IMR-90 (cell line): ENCODE measurements at regions not wholly inside any gene's neighbourhood (a gene's known extent, or its start where the extent isn't known, plus 50 kb on each side); places are given as distances from the start of the nearest gene placed in this dataset.

Source experiments
- ATAC-seq: fragments of 200-7000 bp; cut with Tn5 transposase; 2 replicates; pipeline ENCODE4 v1.9.1; 2020; ENCODE audit warnings: low read depth, mild to moderate bottlenecking, moderate library complexity
- BruUV-seq: library from RNA; stranded (reverse); fragments of 400-500 nt; replicated peaks from 2 replicates; lab custom pipeline; 2021; lab: Mats Ljungman, UMichigan
- CTCF ChIA-PET: fragments of 300-600 bp; formaldehyde crosslinking; extraction: SDS; loops from one replicate; lab custom pipeline; 2021; ENCODE audit warnings: antibody characterized with exemption; lab: Yijun Ruan, JAX
- POLR2A ChIA-PET: fragments of 300-600 bp; sonication (Branson Sonifier 250); formaldehyde crosslinking; loops from one replicate; lab custom pipeline; 2022; ENCODE audit warnings: antibody characterized with exemption; ENCODE audit not compliant: unreplicated experiment; lab: Charles Lee
- DNase-seq: peaks from one replicate; pipeline ENCODE4 v3.0.0; 2013
- H2AFZ ChIP-seq: replicated peaks from 2 replicates; pipeline ENCODE3; 2013; ENCODE audit warnings: low read length, mild to moderate bottlenecking; ENCODE audit not compliant: poor library complexity
- H2AK5ac ChIP-seq: 2 replicates; pipeline ENCODE4 v1.6.1; 2013; ENCODE audit warnings: low read depth, low read length, inconsistent platforms
- H2AK9ac ChIP-seq: replicated peaks from 2 replicates; pipeline ENCODE3; 2013; ENCODE audit warnings: mild to moderate bottlenecking, low read depth, low read length, moderate library complexity; ENCODE audit not compliant: poor library complexity
- H2BK120ac ChIP-seq: 2 replicates; pipeline ENCODE4 v1.6.1; 2013; ENCODE audit warnings: low read depth, low read length, inconsistent platforms
- H2BK15ac ChIP-seq: 3 replicates; pipeline ENCODE4 v1.6.1; 2013; ENCODE audit warnings: low read depth, low read length, inconsistent platforms
- H2BK20ac ChIP-seq: 2 replicates; pipeline ENCODE4 v1.6.1; 2013; ENCODE audit warnings: low read depth, mild to moderate bottlenecking, inconsistent platforms, low read length, moderate library complexity
- H2BK5ac ChIP-seq: 2 replicates; pipeline ENCODE4 v1.6.1; 2013; ENCODE audit warnings: mild to moderate bottlenecking, low read depth, low read length, inconsistent platforms; ENCODE audit not compliant: poor library complexity, severe bottlenecking
- H3K14ac ChIP-seq: replicated peaks from 2 replicates; pipeline ENCODE4 v1.6.1; 2013; ENCODE audit warnings: low read depth, low read length, inconsistent platforms
- H3K18ac ChIP-seq: 2 replicates; pipeline ENCODE4 v1.6.1; 2013; ENCODE audit warnings: low read depth, low read length, control low read depth
- H3K23ac ChIP-seq: 2 replicates; pipeline ENCODE4 v1.6.1; 2013; ENCODE audit warnings: low read depth, low read length, inconsistent platforms
- H3K27ac ChIP-seq: 2 replicates; pipeline ENCODE4 v1.5.1; 2013; ENCODE audit warnings: mild to moderate bottlenecking, control low read depth, low read length; ENCODE audit not compliant: insufficient read depth
- H3K27me3 ChIP-seq: 2 replicates; pipeline ENCODE4 v1.6.1; 2013; ENCODE audit warnings: low read length; ENCODE audit not compliant: control insufficient read depth, insufficient read depth
- H3K36me3 ChIP-seq: 2 replicates; pipeline ENCODE4 v1.6.1; 2013; ENCODE audit warnings: low read length, mixed read lengths; ENCODE audit not compliant: control insufficient read depth, insufficient read depth
- H3K4ac ChIP-seq: 2 replicates; pipeline ENCODE4 v1.6.1; 2013; ENCODE audit warnings: low read depth, low read length, inconsistent platforms
- H3K4me1 ChIP-seq: 2 replicates; pipeline ENCODE4 v1.6.1; 2013; ENCODE audit warnings: low read length, mixed read lengths; ENCODE audit not compliant: control insufficient read depth, insufficient read depth
- H3K4me2 ChIP-seq: 2 replicates; pipeline ENCODE4 v1.6.1; 2013; ENCODE audit warnings: low read depth, mild to moderate bottlenecking, control low read depth, low read length, moderate library complexity
- H3K4me3 ChIP-seq: 2 replicates; pipeline ENCODE4 v1.5.1; 2013; ENCODE audit warnings: low read depth, mild to moderate bottlenecking, control low read depth, low read length, moderate library complexity; ENCODE audit not compliant: insufficient read depth
- H3K56ac ChIP-seq: 2 replicates; pipeline ENCODE4 v1.6.1; 2013; ENCODE audit warnings: low read length, inconsistent platforms; ENCODE audit not compliant: insufficient read depth; ENCODE audit errors: extremely low read depth
- H3K79me1 ChIP-seq, 2 experiments: 2 replicates each; pipeline ENCODE4 v1.6.1; 2013; ENCODE audit warnings: low read length in 2 of 2, inconsistent platforms in 1 of 2, low read depth in 1 of 2
- H3K9ac ChIP-seq: 2 replicates; pipeline ENCODE4 v1.6.1; 2013; ENCODE audit warnings: low read depth, low read length, control low read depth
- H3K9me1 ChIP-seq: 2 replicates; pipeline ENCODE4 v1.6.1; 2013; ENCODE audit warnings: low read length, inconsistent platforms; ENCODE audit not compliant: insufficient read depth
- H3K9me3 ChIP-seq: 2 replicates; pipeline ENCODE4 v1.6.1; 2013; ENCODE audit warnings: low read length; ENCODE audit not compliant: control insufficient read depth, insufficient read depth
- H4K20me1 ChIP-seq: 2 replicates; pipeline ENCODE4 v1.6.1; 2013; ENCODE audit warnings: low read length, inconsistent platforms; ENCODE audit not compliant: insufficient read depth
- H4K5ac ChIP-seq: 2 replicates; pipeline ENCODE4 v1.6.1; 2013; ENCODE audit warnings: mild to moderate bottlenecking, low read depth, low read length, control low read depth
- H4K8ac ChIP-seq, 2 experiments: 2 replicates each; pipeline ENCODE4 v1.6.1; 2013; ENCODE audit warnings: low read depth in 2 of 2, low read length in 2 of 2, control low read depth in 1 of 2, inconsistent platforms in 1 of 2
- H4K91ac ChIP-seq: 2 replicates; pipeline ENCODE4 v1.6.1; 2013; ENCODE audit warnings: low read depth, low read length, inconsistent platforms; ENCODE audit not compliant: insufficient read depth
- BHLHE40 ChIP-seq: fragments of 150-350 bp; IDR thresholded peaks from 2 replicates; pipeline ENCODE4 v1.6.1; 2016; ENCODE audit warnings: mild to moderate bottlenecking, low read depth, low read length
- CEBPB ChIP-seq: IDR thresholded peaks from 2 replicates; pipeline ENCODE4 v1.6.1; 2012; ENCODE audit warnings: low read depth, low read length, improper control_type of control experiment
- CHD1 ChIP-seq: IDR thresholded peaks from 2 replicates; pipeline ENCODE4 v1.6.1; 2012; ENCODE audit warnings: low read depth, low read length, improper control_type of control experiment
- CTCF ChIP-seq: conservative IDR thresholded peaks from 2 replicates; pipeline ENCODE4 v1.5.1; 2012; ENCODE audit warnings: mild to moderate bottlenecking, low read depth, low read length, improper control_type of control experiment
- FOS ChIP-seq: fragments of 150-350 bp; IDR thresholded peaks from 2 replicates; pipeline ENCODE4 v1.6.1; 2016; ENCODE audit warnings: low read depth, low read length
- MAFK ChIP-seq: IDR thresholded peaks from 2 replicates; pipeline ENCODE4 v1.6.1; 2012; ENCODE audit warnings: low read depth, low read length, improper control_type of control experiment
- MAZ ChIP-seq: IDR thresholded peaks from 2 replicates; pipeline ENCODE4 v1.6.1; 2012; ENCODE audit warnings: low read depth, mild to moderate bottlenecking, low read length, improper control_type of control experiment, moderate library complexity, borderline replicate concordance
- MXI1 ChIP-seq: IDR thresholded peaks from 2 replicates; pipeline ENCODE4 v1.6.1; 2012; ENCODE audit warnings: low read depth, mild to moderate bottlenecking, low read length, moderate library complexity, borderline replicate concordance
- NFE2L2 ChIP-seq: fragments of 150-350 bp; IDR thresholded peaks from 2 replicates; pipeline ENCODE4 v1.6.1; 2016; ENCODE audit warnings: low read depth, mild to moderate bottlenecking, low read length
- POLR2A ChIP-seq: IDR thresholded peaks from 2 replicates; pipeline ENCODE4 v1.6.1; 2012; ENCODE audit warnings: mild to moderate bottlenecking, low read depth, low read length
- RAD21 ChIP-seq: IDR thresholded peaks from 2 replicates; pipeline ENCODE4 v1.6.1; 2012; ENCODE audit warnings: low read length, improper control_type of control experiment
- RCOR1 ChIP-seq: IDR thresholded peaks from 2 replicates; pipeline ENCODE4 v1.6.1; 2012; ENCODE audit warnings: mild to moderate bottlenecking, low read length, improper control_type of control experiment; ENCODE audit not compliant: insufficient replicate concordance
- RFX5 ChIP-seq: IDR thresholded peaks from 2 replicates; pipeline ENCODE4 v1.8.0; 2012; ENCODE audit warnings: low read depth, mild to moderate bottlenecking, low read length, moderate library complexity
- SMC3 ChIP-seq: fragments of 150-350 bp; IDR thresholded peaks from 2 replicates; pipeline ENCODE4 v1.6.1; 2016; ENCODE audit warnings: low read depth, mild to moderate bottlenecking, antibody characterized with exemption, low read length, moderate library complexity
- USF2 ChIP-seq: fragments of 150-350 bp; IDR thresholded peaks from 2 replicates; pipeline ENCODE4 v1.6.1; 2017; ENCODE audit warnings: mild to moderate bottlenecking, antibody characterized with exemption, low read length, low read depth
- WGBS, 2 experiments: methylation state at CpG; one replicate each; pipeline versions ENCODE4 v1.1.5 to v1.1.7; 2013; ENCODE audit warnings: missing lambda C conversion rate in 2 of 2; ENCODE audit not compliant: insufficient read length in 1 of 2; ENCODE audit errors: extremely low coverage in 2 of 2; 5-methylcytosine and 5-hydroxymethylcytosine counted together
- dilution Hi-C: fragments of 300-500 bp; cut with HindIII; formaldehyde crosslinking; loops from one replicate; pipeline ENCODE4 v1.14.3; 2018; ENCODE audit warnings: low sequenced_read_pairs; ENCODE audit not compliant: unreplicated experiment
- in situ Hi-C: fragments of 300-500 bp; cut with MboI; formaldehyde crosslinking; loops from 3 replicates; pipeline ENCODE4 v1.14.3; 2019; ENCODE audit warnings: low sequenced_read_pairs, inconsistent platforms, mixed read lengths
- intact Hi-C: fragments of 100-400 bp; cut with micrococcal nuclease; formaldehyde crosslinking; loops from 2 replicates; pipeline ENCODE4 v1.10.0; 2022
- TF ChIP-seq, protein P1 (sequence below): fragments of 150-350 bp; IDR thresholded peaks from 2 replicates; pipeline ENCODE4 v1.6.1; 2016; ENCODE audit warnings: low read depth, mild to moderate bottlenecking, low read length, moderate library complexity, borderline replicate concordance

DNA sequence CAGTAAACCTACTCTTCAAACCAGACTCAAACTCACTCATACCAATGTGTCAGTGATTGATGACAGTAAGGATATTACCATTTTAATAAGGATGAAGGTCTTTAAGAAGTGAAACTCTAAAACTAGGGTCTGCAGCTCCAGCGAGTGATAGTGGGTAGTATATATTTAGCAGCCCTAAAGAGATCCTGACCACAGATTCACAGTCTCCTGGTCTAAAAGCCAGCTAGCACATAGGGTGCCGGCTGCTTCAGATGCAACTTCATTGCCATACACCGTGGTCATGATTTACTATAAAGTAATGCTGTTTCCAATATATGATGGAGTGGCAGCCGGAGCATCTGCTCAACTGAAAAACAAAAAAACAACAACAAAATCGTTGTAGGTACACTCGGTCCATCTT is 99.6 kb upstream of the MDM1 start:
- Histone ChIP-seq H3K79me1 (no peaks in the 10 kb centered on the region), H3K56ac (no peak overlapping the region), H3K27ac (no peak overlapping the region), H3K4me2 (no peak overlapping the region), H3K18ac (no peak overlapping the region), H2AFZ (no peak overlapping the region), H3K4me3 (no peak overlapping the region), H3K4ac (no peak overlapping the region), H2AK5ac (no peak overlapping the region), H3K9me3 (peaks cover 7% of the 10 kb centered on the region; the same call in 1 of the 2 replicates), H2BK120ac (no peak overlapping the region), H3K4me1 (peaks cover 5% of the 10 kb centered on the region; the same call in 1 of the 2 replicates), H4K20me1 (no peaks in the 10 kb centered on the region), H3K27me3 (no peaks in the 10 kb centered on the region), H4K91ac (no peak overlapping the region), H2BK5ac (no peak overlapping the region), H2AK9ac (no peak overlapping the region), H2BK20ac (no peak overlapping the region), H4K8ac (no peak overlapping the region), H3K9me1 (peaks cover 2% of the 10 kb centered on the region; the same call in 1 of the 2 replicates), H3K36me3 (no peaks in the 10 kb centered on the region), H2BK15ac (no peak overlapping the region), H4K5ac (no peak overlapping the region), H3K14ac (no peak overlapping the region), H3K23ac (no peak overlapping the region), H3K9ac (no peak overlapping the region)
- WGBS, 2 experiments: no CpG with 5 or more reads among the region's 6 CpGs
- no TSS peak for BruUV-seq
- TF ChIP-seq RFX5 (no peak), FOS (no peak), CEBPB (no peak), USF2 (no peak), CTCF (no peak), POLR2A (no peak), BHLHE40 (no peak), NFE2L2 (no peak), MXI1 (no peak), RCOR1 (no peak), CHD1 (no peak), SMC3 (no peak), MAZ (no peak), RAD21 (no peak), MAFK (no peak)
- TF ChIP-seq, protein P1, sequence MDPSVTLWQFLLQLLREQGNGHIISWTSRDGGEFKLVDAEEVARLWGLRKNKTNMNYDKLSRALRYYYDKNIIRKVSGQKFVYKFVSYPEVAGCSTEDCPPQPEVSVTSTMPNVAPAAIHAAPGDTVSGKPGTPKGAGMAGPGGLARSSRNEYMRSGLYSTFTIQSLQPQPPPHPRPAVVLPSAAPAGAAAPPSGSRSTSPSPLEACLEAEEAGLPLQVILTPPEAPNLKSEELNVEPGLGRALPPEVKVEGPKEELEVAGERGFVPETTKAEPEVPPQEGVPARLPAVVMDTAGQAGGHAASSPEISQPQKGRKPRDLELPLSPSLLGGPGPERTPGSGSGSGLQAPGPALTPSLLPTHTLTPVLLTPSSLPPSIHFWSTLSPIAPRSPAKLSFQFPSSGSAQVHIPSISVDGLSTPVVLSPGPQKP: no peak
- DNase-seq: no peak
- no peak for ATAC-seq
- ChIA-PET POLR2A (no interaction called here), CTCF (no interaction called here)
- intact Hi-C loops: no loop called here
- dilution Hi-C loops: no loop called here
- in situ Hi-C loops: no loop called here
